COLO668 (cell line): ENCODE measurements at regions not wholly inside any gene's neighbourhood (a gene's known extent, or its start where the extent isn't known, plus 50 kb on each side); places are given as distances from the start of the nearest gene placed in this dataset.

ENCODE experiments used
- DNase-seq: peaks from one replicate; lab custom pipeline; 2025; ENCODE audit not compliant: unreplicated experiment; lab: John Stamatoyannopoulos, UW

GRCh38 chr12:24175929-24176328 lies 226.5 kb upstream of the SOX5 start:
- DNase-seq, result no peak

GRCh38 chr12:24175284-24175683 lies 225.8 kb upstream of the SOX5 start:
- no peak for DNase-seq

GRCh38 chr12:24173067-24173466 lies 223.6 kb upstream of the SOX5 start:
- DNase-seq, result no peak

GRCh38 chr12:24172773-24173066 lies 223.2 kb upstream of the SOX5 start:
- no peak for DNase-seq

- DNase-seq, result no peak
These were observed 222.7 kb upstream of the SOX5 start for GRCh38 chr12:24172031-24172772.

GRCh38 chr12:24155042-24155441 lies 205.6 kb upstream of the SOX5 start:
- DNase-seq, result no peak

- DNase-seq, result no peak
These were observed 203.6 kb upstream of the SOX5 start for GRCh38 chr12:24153079-24153478.

- DNase-seq, result no peak
These were observed 202.8 kb upstream of the SOX5 start for GRCh38 chr12:24152270-24152669.

GRCh38 chr12:24143928-24144327 lies 194.5 kb upstream of the SOX5 start:
- DNase-seq, result no peak

GRCh38 chr12:24139035-24139434 lies 189.6 kb upstream of the SOX5 start:
- no peak for DNase-seq

- DNase-seq, result no peak
These were observed 188.6 kb upstream of the SOX5 start for GRCh38 chr12:24138041-24138440.

- no peak for DNase-seq
These were observed 185.8 kb upstream of the SOX5 start for GRCh38 chr12:24135158-24135850.

- DNase-seq, result no peak
These were observed 184.6 kb upstream of the SOX5 start for GRCh38 chr12:24134092-24134491.

- peak; percentile 35 for DNase-seq
These were observed 183.9 kb upstream of the SOX5 start for GRCh38 chr12:24133384-24133783.

GRCh38 chr12:24127919-24128721 lies 178.7 kb upstream of the SOX5 start:
- DNase-seq, result no peak

- DNase-seq, result no peak
These were observed 175.8 kb upstream of the SOX5 start for GRCh38 chr12:24125280-24125679.

- no peak for DNase-seq
These were observed 172.4 kb upstream of the SOX5 start for GRCh38 chr12:24121911-24122310.

GRCh38 chr12:24118668-24119067 lies 169.2 kb upstream of the SOX5 start:
- DNase-seq, result no peak

GRCh38 chr12:24116548-24116947 lies 167.1 kb upstream of the SOX5 start:
- DNase-seq, result no peak

- DNase-seq, result no peak
These were observed 164.2 kb upstream of the SOX5 start for GRCh38 chr12:24113701-24114100.

- no peak for DNase-seq
These were observed 162.1 kb upstream of the SOX5 start for GRCh38 chr12:24111616-24112015.

GRCh38 chr12:24111086-24111485 lies 161.6 kb upstream of the SOX5 start:
- no peak for DNase-seq
